K562 (cell line): ENCODE measurements at regions not wholly inside any gene's neighbourhood (a gene's known extent, or its start where the extent isn't known, plus 50 kb on each side); places are given as distances from the start of the nearest gene placed in this dataset.

ENCODE experiments used
- CCNT2 ChIP-seq: IDR thresholded peaks from 2 replicates; pipeline ENCODE4 v1.6.1; 2011; ENCODE audit warnings: borderline replicate concordance, low read depth, mild to moderate bottlenecking, moderate library complexity, mixed read lengths, low read length; ENCODE audit not compliant: insufficient read length; ENCODE audit errors: extremely low read depth
- E2F4 ChIP-seq: sonication (generic); formaldehyde crosslinking; IDR thresholded peaks from 2 replicates; pipeline ENCODE4 v1.8.0; 2022; ENCODE audit warnings: mild to moderate bottlenecking, low read depth, missing genetic modification reagents
- ELF1 ChIP-seq: fragments of 200-800 bp; sonication (Bioruptor generic); IDR thresholded peaks from 2 replicates; pipeline ENCODE4 v1.6.1; 2016; ENCODE audit warnings: missing genetic modification characterization, missing compliant biosample characterization
- KDM4B ChIP-seq, 2 experiments: fragments of 450-650 bp in 1 of 2; sonication (generic) in 1 of 2; IDR thresholded peaks; 2 replicates each; pipeline ENCODE4 v1.6.1; 2016 to 2017; ENCODE audit warnings: borderline replicate concordance in 2 of 2, antibody characterized with exemption in 1 of 2, low read depth in 1 of 2, mild to moderate bottlenecking in 1 of 2
- NELFE ChIP-seq: IDR thresholded peaks from 2 replicates; pipeline ENCODE4 v1.6.1; 2011; ENCODE audit warnings: mild to moderate bottlenecking; ENCODE audit not compliant: insufficient read depth, insufficient read length
- NFATC3 ChIP-seq: fragments of 450-650 bp; IDR thresholded peaks from 2 replicates; pipeline ENCODE4 v1.6.1; 2017; ENCODE audit warnings: mild to moderate bottlenecking
- OTX1 ChIP-seq: fragments of 450-650 bp; formaldehyde crosslinking; IDR thresholded peaks from 2 replicates; pipeline ENCODE4 v1.4.0; 2022; ENCODE audit warnings: mild to moderate bottlenecking
- RAD21 ChIP-seq, 2 experiments: fragments of 250-450 bp in 1 of 2; fragments of 450-650 bp in 1 of 2; sonication (Bioruptor Pico) in 1 of 2; formaldehyde crosslinking in 1 of 2; IDR thresholded peaks in 1 of 2; conservative IDR thresholded peaks in 1 of 2; 2 replicates each; pipeline versions ENCODE4 v1.4.0 to v1.8.0; 2020 to 2022; ENCODE audit warnings: mild to moderate bottlenecking in 2 of 2, moderate library complexity in 1 of 2
- SMARCA5 ChIP-seq: fragments of 450-650 bp; IDR thresholded peaks from 2 replicates; pipeline ENCODE4 v1.6.1; 2016
- SMARCE1 ChIP-seq: fragments of 450-650 bp; IDR thresholded peaks from 2 replicates; pipeline ENCODE4 v1.7.1; 2016; ENCODE audit warnings: mild to moderate bottlenecking
- ZNF146 ChIP-seq: IDR thresholded peaks from one replicate; pipeline ENCODE4 v1.6.1; 2018; ENCODE audit warnings: missing compliant biosample characterization; ENCODE audit not compliant: unreplicated experiment
- ZNF253 ChIP-seq: fragments of 250-450 bp; sonication (Bioruptor Pico); conservative IDR thresholded peaks from 2 replicates; pipeline ENCODE4 v1.6.1; 2021; ENCODE audit warnings: mild to moderate bottlenecking
- TF ChIP-seq, protein P1 (sequence below): fragments of 250-450 bp; sonication (Bioruptor Pico); IDR thresholded peaks from 2 replicates; pipeline ENCODE4 v1.5.0; 2022; ENCODE audit warnings: mild to moderate bottlenecking

- TF ChIP-seq, protein P1, sequence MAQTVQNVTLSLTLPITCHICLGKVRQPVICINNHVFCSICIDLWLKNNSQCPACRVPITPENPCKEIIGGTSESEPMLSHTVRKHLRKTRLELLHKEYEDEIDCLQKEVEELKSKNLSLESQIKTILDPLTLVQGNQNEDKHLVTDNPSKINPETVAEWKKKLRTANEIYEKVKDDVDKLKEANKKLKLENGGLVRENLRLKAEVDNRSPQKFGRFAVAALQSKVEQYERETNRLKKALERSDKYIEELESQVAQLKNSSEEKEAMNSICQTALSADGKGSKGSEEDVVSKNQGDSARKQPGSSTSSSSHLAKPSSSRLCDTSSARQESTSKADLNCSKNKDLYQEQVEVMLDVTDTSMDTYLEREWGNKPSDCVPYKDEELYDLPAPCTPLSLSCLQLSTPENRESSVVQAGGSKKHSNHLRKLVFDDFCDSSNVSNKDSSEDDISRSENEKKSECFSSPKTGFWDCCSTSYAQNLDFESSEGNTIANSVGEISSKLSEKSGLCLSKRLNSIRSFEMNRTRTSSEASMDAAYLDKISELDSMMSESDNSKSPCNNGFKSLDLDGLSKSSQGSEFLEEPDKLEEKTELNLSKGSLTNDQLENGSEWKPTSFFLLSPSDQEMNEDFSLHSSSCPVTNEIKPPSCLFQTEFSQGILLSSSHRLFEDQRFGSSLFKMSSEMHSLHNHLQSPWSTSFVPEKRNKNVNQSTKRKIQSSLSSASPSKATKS (CRISPR knock-in tag): no peak
- no peak for TF ChIP-seq NFATC3
- TF ChIP-seq E2F4 (CRISPR knock-in tag): no peak
- TF ChIP-seq SMARCE1: peak; percentile 39; the same call in 1 of the 2 replicates
- TF ChIP-seq RAD21 (CRISPR knock-in tag; conservative IDR thresholded peaks at IDR 0.05 in 1 of 2, IDR thresholded peaks at IDR 0.05 in 1 of 2): no peak
- TF ChIP-seq OTX1: no peak
- TF ChIP-seq NELFE: no peak
- no peak for TF ChIP-seq ZNF253 (CRISPR knock-in tag)
- TF ChIP-seq KDM4B (IDR thresholded peaks at IDR 0.05; ENCODE audit: borderline replicate concordance in 2 of 2, low read depth in 1 of 2): no peak
- TF ChIP-seq ELF1 (tag): no peak
- no peak for TF ChIP-seq ZNF146 (CRISPR knock-in tag)
- no peak for TF ChIP-seq SMARCA5
- peak; percentile 69 for TF ChIP-seq CCNT2
Observed at GRCh38 chrX:10841579-10841978, 221.2 kb upstream of the MID1 start (continued).
